GM21367 (cell line): ENCODE measurements at regions not wholly inside any gene's neighbourhood (a gene's known extent, or its start where the extent isn't known, plus 50 kb on each side); places are given as distances from the start of the nearest gene placed in this dataset.

ENCODE experiments used
- ATAC-seq: cut with Tn5 transposase; IDR thresholded peaks from one replicate; pipeline ENCODE4 v1.9.1; 2021; ENCODE audit not compliant: unreplicated experiment

DNA sequence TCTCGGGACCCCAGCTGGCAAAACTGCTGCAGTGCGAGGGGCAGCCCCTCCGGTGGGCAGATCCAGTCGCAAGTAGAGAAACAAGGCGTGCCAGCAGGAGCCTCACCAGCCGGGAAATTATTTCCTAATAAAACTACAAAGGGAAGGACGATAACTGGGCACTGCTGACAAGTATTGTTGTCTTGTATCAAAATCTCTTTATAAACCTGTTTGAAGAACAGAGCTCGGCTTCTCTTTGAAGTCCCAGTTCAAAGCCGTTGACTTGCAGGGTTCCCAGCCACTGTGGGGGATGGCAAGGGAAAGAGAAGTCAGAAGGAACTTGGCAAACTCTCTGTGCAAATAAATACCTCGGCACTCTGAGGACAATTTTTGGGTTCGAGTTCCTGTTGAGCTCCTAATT is 504.5 kb downstream of the CD83 start:
- no peak for ATAC-seq

DNA sequence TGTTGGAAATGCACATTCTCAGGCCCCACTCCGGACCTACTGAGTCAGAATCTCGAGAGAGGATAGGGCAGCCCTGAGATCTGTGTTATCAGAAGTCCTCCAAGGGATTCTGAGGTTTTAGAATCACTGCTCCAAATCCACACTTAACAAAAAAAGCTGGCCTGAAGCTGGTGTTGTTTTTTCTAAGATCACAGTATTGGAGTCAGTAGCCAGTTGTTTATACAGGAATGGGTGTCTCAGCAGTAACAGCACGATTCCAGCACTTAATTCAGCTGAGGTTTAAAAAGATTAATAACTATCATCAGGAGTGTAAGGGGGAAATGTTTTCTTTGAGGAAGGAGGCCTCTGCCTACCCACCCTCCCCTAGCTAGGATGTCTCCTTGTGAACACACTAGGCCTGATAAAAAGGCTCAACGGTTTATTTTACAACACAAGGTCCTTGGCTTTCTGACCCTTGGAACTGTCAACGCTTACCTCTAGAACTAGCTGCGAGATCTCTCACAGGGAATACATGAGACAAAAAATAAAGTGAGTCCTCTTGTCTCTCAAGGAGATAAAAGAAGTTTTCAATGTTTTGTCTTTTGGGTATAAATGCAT is 505.4 kb downstream of the CD83 start:
- no peak for ATAC-seq

DNA sequence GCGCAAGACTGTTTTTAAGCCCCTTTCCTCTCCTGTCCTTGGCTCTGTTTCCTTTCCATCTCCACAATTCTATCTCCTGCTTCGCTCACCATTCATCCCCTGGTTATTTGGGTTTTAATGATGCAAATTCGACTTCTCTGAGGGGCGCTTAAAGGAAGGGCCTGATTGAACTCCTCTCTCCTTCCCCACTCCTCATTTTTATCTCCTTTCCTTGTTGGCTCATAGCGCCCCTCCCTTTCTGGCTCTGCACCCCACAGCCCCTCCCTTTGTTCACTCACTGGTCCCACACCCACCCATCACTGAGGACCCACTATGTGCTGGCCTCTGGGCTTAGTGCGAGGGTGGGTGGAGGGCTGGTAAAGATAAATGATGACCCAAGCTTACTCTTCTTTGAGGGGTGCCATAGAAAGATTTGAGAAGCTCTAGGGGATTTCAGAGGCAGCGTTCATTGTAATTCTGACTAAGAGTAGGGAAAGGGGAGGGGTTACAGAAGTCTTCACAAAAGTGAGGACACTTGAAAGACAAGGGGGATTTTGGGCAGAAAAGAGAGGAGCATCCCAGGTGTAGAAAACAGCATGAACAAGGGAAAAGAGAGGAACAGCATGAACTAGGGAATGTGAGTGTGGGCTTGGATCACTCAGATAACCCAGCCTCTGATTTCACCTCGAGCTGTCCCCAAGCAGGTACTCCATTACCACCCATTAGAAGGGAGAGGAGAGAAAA is 507.8 kb downstream of the CD83 start:
- no peak for ATAC-seq

DNA sequence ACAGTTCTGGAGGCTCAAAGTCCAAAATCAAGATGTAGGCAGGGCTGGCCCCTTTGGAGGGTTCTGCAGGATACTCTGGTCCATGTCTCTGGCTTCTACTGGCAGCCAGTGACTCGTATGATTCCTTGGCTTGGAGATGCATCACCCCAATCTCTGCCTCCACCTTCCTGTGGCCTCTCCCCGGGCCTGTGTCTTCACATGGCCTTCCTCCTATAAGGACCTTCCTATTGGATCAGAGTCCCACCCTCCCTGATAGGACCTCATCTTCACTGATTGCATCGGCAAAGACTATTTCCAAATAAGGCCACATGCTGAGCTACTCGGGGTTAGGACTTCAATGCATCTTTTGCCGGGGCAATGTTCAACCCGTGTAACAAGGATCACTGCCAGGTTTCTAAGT is 509.0 kb downstream of the CD83 start:
- ATAC-seq: no peak

DNA sequence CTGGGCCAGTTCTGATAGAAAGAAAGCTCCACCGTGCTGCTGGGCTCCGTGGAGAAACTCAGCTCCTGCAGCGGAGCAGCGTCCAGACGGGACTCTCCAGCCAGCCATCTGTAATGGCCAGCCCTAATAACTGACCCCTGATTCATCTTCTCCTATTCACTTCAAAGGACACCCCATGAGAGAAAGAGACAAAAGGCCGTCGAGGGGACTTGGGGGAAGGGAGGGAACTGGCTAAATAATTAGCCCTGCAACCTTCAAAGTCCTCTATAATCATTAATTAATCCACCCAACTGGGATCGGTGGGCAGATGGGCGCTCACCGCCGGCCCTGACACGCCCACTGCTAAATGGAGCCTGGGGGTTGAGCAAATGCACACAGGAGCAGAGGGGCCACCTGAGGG is 512.4 kb downstream of the CD83 start:
- no peak for ATAC-seq

DNA sequence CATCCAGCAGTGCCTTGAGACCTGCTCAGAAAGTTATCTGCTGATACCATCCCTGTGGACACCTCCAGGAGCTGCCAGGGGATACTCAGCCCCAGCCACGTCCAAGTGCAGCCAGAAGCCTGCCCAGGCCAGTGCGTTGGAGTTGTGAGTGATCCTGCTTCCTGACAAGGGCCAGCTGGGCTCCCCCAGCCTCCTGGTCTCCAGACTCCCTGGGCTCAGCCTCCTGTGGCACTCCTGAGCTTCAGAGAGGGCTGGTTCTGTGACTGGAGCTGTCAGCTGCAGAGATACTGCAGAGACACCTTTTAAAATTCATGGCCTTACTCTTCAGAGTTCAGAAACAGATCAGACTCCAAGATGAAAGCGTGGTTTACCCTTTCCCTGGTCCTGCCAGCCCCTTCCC is 515.9 kb downstream of the CD83 start:
- ATAC-seq: no peak

DNA sequence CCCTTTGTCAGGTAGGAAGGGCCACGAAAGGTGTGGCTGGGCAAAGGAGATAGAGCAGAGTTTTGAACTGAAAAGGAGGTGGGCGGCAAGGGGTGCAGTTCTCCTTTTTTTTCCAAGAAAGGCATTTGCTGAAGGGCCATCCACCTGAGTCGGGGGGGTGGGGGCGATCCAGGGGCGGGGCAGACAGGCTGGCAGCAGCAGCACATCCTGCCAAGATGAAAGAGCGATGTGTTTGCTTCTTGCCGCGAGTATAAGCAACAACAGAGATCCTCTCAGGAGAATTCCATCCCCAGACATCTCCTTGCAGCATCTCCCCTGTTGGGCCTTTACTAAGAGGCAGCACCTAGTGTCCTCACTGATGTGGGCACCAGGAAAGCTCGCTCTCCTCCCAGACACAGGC is 516.5 kb downstream of the CD83 start:
- ATAC-seq: no peak

DNA sequence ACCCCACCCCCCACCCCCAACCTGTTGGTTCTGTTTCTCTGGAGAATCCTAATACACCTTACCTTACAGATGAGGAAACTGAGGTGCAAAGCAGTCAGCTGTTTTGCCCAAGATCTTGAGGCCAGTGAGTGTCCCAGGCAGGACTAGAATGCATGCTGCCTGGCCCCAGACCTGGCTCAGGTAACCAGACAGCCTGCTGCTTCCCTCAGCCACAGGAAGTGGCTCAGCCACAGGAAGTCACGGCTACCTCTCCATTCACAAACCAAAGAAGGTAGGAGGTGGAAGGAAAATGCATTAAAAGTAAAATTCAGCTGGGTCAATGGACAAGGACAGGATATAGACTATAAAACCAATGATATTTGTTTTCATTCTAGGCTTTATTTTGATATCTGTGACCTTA is 517.6 kb downstream of the CD83 start:
- no peak for ATAC-seq

DNA sequence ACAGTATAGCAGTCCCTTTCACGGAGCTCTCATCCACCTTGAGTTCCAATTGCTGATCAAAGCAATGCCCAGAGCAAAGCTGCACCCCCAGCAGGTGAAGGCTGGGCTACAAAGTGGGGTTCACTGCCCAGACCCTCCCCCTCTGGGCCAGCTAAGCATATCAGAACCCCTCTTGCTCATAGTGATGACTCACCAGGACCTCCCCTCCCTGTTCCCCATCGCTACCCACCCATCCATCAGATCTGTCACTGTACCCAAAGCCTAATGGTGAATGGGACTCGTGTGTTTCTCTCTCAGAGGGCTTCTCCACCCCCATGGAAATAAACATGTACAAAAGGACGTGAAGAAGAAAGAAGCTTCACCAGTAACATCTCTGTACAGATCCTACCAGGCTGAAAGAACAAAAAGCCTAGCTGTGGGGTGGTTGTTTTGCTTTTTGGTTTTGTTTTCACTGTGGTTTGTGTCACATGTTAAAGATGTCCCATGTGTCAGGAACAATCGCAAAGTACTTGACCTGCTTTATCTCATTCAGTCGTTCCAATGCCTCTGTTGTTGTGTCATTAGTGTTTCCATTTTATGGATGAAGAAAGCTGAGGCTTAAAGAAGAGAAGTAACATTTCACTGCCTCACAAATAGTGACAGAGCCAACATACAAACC is 518.5 kb downstream of the CD83 start:
- ATAC-seq: no peak

DNA sequence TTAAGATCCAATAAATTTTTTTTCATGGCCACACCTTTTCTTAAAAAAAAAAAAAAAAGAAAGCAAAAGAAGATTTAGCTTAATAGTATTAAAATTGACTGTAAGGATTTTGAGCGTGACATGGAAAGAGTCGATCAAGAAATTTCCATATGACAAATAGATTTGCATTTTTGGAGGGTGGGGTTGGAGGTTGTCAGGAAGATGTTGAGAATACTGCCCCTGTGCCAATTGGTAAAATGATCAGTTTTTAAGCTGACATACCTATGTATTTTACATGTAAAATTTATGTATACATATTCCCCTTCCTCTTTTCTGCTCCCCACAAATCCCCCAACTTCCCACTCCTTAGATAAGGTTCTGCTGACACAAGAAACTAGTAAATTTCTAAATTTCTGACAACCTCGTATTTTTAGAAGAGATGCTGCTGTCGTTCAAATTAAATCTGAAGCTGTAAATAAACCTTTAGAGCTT is 520.9 kb downstream of the CD83 start:
- no peak for ATAC-seq

DNA sequence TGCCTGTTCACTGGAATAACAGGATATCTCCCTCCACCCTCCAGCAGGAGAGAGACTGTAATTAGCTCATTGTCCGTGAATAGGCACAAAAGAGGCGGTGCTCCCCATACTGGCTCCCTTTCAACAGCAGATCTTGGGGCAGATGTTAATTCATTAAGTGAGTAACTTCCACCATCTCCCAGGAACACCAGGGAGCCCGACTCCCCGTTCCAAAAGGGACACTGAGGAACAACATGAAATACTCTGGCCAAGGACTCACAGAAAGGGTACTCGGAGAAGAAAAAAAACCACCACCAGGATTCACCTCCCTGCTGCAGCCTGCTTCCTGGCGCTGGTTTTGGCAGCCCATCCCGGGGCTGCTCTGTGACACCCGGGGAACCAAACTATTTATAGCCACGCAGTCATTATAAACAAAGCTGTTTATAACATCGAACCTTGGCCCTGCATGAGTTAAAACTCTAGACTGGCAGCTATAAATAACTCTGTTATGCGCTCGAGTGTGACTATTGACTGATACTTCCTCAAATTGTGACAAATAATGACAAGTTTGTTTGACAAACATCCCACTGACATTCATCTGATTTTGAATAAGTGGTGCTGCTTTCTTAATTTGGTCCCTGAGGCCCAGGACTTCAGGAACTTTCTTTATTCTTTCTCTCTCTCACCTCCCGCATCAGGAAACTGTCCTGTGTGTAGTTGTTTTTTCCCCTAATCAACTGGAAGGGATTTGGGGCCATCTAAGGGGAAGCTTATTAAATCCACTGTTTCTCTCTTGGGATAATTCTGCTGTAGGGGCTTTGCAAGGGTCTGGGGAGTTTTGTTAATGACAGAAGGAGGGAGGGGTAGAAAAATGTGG is 521.6 kb downstream of the CD83 start:
- ATAC-seq: no peak

DNA sequence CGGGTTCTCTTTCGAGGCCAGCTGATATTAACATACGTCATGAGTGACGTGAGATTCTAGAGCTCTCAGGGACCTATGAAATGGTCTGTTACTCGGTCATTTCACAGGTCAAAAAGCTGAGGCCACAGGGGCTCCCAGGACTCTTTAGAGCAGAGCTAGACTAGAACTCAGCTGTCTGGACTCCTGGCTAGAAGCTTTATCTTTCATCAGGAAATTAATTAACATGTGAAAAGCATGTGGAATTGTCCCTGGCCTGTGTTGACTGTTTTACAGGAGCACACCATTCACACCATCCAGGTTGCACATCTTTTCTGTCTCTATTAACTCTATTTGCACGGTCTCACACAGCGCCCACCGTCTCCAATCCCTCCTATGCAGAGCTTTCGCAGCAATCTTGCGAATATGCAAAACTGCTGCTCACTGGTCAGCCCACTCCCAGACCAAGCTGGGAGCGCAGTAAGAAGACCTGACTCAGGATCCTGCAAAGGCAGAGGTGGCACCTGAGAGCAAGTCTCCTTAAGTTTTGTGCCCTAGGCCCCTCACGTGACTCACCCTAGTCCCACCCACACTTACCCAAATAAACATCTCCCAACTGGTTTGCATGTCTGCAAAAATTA is 522.5 kb downstream of the CD83 start:
- no peak for ATAC-seq

DNA sequence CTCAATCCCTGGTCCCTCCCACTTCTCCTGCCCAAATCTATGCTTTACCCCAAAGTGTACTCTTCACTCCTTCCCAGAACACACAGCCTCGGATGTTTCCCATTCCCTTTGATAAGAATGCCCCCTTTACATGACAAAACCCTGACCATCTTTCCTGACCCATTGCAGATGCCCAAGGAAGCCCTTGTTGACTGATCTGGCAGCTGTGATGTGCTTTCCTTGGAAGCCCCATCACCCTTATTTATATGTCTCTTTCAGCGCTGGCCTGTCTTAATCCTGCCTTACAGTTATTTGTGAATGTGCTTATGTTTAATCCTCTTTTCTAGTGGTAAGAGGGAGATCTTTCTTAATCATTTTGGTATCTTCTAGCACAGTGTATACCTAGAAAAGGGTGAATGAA is 523.1 kb downstream of the CD83 start:
- ATAC-seq: no peak

DNA sequence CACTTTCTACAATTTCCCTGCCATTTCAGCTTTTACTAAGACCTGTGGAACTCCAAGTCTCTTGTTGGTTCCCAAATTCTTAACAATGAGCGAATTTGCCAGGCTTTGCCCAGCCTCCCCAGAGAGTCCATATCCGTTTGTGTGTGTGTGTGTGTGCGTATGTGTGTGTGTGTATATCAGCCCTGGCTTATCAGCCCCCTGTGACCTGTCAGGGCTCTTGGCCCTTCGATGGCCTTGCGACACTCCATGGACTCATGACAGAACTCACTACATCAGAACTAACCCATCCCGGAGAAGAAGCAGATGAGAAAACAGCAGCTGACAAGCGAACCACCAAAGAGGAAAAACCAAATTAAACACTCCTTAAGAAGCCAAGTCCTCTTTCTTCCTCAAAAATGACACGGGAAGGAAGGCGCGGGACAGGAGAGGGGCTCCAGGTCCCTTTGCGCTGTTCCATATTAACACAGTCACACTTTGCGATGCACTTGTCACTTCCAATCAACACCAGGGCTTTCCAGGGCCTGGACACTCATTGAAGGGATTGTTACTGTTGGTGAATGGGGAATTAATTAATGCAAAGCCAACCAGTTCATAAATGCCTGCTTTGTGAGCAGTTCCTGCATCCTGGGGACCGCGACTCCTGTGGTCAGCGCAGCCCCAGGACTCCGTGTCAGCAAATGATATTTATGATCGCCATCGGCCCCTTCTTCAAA is 524.0 kb downstream of the CD83 start:
- ATAC-seq: no peak

DNA sequence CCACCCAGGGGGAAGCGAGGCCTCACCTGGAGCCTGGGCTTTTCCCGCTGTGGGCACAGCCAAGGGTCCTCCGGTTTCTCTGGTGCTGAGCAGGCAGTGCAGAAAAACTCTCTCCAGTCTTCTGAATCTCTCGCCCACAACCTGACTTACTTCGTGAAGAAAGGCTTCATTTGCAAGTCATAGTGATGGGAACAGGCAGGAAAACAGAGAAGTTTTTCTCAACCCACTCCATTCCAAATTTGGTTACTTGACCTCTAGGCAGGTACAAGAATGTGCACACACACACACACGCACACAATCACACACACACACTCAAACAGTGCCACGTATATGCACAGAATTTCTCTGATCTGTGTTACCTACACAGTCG is 524.5 kb downstream of the CD83 start:
- ATAC-seq: no peak

DNA sequence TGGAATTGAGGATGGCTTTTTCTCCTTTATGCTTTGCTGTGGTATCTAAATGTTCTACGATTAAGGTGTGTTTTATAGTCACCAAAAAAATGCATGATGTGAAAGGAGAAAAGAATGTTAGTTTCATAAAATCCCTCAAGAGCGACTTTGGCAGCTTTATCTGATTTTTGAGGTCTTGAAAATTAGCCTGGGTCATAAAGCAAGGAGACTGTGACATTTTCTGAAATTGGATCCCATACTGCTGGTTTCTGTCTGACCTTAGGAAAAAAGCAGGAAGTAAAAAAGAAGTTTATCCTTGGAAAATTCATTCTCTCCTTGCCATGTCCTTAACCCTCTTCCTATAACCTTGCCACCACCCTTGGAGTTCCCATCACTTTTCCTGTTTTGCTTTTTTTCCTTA is 525.3 kb downstream of the CD83 start:
- no peak for ATAC-seq

DNA sequence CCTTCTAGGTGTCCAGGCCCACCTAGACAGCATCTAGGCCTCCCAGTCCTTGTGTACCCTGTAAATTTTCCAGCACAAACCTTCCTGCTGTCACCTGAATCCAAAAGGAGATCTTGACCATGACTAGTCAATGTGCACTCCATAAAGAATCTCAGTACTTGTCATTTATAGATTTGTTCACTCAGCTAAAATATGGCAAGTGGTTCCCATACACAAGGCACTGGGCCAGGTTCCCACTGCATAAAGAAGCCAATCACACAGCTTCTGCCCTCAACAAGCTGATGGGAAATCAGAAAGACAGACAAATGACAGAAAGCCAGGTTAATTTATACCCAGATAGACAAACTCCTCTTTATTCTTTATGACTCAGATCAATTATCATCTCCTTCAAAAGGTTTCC is 526.8 kb downstream of the CD83 start:
- no peak for ATAC-seq

DNA sequence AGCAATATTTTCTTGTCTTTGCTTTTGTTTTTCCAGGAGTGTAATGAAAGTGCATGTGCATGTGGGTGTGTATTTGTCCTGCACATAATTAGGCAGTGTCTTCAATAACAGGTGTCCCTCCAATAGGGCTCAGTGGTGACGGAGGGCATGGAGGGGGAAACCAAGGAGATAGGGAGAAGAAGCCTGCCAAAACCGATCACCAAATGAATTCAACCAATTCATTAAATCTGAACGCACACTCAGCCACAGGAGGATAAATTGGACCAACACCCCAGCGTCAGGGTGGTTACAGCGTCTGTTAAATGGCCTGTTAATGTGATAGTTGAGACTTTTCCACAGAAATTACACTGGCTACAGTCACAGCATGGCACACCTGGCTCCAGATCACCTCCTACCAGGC is 527.6 kb downstream of the CD83 start:
- no peak for ATAC-seq

DNA sequence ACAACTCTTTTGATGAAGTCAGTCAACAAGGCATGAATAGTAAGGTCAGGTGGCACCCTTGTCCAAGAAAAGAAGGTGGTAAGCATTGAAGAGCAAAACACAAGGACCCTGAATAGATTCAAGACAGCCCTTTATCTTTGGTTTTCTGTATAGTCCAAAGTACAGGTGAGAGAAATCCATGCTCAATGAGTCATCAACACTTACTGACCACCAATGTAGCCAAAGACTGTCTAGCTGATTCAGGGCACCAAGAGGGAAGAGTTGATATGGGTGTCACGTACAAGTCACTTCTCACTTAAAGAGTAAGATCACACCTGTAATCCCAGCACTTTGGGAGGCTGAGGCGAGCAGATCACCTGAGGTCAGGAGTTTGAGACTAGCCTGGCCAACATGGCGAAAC is 528.3 kb downstream of the CD83 start:
- no peak for ATAC-seq

DNA sequence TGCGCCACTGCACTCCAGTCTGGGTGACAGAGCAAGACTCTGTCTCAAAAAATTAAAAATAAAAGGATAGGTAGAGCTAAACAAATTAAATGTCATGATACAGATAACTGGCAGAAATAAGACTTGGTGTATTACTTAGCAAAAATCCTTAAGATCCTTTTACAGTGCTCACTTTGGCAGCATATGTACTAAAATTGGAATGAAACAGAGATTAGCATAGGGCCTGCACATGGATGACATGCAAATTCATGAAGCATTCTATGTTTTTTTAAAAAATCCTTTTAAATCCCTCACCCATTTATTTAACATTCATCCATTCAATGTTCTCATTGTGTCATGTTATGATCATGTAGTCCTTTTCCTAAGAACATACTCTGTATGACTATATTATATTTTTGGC is 528.8 kb downstream of the CD83 start:
- ATAC-seq: no peak

DNA sequence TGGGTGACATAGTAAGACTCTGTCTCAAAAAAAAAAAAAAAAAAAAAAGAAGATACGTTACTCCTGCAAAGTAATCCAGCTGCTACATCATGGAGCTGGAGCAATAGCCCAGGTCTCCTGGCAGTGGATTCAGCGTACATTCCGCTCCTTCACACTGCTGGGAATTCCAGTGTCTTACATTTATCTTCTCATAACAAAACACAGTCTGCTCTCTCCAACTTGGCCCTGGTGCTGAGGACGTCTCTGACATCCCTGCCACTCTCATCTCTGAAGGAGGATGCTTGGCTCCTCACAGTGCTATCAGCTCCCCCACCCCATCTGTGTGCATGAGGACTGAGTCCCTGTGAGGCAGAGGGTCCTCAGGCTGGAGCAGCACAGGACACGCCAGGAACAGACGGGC is 529.8 kb downstream of the CD83 start:
- no peak for ATAC-seq
